ENCODE measurements at regions not wholly inside any gene's neighbourhood (a gene's known extent, or its start where the extent isn't known, plus 50 kb on each side); places are given as distances from the start of the nearest gene placed in this dataset.
A peak's percentile ranks its signal among the peaks of the same experiment; 100 is the strongest.

DNA sequence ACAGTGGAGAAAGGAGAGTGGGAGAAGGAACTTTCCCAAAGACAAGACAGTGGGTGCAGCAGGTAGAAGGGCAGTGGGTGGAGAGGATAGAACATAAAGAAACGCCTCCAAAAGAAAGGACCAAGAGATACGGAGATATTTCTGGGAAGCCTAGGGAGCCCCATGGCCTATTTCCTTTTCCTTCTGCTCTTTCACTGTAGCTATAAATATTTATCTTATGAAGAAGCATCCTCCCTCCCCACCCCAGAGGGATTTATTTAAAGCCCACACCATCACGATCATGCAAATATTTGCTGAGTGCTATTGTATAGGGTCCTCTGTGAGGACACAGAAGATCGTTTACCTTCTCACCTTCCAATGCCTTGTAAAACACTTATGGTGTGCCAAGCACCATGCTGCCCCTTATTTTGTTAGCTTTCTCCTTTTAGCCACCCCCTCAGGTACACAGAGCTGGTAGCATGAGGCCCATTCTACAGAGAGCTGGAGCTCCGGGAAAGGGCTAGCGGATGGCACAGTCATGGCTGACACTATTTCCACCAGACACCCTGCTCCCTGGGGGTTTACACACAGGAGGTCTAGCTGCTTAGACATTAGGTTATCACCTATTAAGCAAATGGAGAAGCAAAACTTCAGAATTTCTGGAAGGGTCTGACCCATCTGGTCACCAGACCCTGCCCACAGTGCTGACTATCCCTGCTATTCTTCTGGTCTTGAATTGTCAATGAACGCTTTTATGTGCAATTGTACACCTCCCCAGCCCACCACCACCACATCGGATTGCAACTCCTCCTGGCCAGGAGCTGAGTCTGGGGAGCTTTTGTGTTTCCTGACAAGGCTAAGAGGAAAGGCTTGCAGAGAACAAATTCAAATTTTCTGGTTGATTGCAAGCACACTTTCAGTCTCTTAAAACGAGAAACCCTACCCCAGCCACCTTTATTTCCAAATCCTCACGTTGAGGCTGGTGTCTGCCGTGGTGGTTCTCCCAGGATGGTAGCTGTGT is 91.8 kb upstream of the KLF7 start:
- DNase-seq = no peak

DNA sequence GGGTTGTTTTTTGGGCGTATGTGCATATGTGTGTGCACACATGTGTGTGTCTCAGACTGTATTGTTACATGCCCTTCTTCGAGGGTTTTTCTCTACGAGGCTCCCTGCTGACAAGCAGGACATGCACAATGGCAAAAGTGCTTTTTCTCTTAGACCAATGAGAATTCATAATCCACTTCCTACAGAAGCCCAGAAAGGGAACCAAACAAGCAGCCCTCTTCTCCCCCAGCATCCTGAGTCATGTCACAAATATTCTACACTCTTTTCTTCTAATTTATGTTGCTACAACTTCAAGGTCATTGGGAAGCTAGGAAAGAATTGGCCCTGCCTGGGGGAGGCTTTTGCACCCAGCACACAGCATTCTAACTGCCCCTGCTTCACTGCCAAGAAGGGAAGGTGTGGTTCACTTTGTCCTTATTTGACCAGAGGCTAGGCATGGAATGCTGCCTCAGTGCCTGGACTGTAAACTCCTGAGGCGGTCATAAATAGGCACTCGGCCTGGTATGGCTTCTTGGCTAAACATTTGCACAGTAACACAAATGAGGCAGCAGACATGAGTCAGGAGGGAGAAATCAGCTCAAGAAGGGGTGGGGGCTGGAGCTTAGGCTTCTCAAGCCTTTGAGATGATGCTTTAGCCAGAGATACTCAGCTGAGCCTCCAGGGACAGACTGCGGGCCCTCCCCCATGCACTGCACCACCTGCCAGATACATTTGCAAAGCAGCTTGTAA is 92.7 kb upstream of the KLF7 start:
- DNase-seq = peak; percentile 100

DNA sequence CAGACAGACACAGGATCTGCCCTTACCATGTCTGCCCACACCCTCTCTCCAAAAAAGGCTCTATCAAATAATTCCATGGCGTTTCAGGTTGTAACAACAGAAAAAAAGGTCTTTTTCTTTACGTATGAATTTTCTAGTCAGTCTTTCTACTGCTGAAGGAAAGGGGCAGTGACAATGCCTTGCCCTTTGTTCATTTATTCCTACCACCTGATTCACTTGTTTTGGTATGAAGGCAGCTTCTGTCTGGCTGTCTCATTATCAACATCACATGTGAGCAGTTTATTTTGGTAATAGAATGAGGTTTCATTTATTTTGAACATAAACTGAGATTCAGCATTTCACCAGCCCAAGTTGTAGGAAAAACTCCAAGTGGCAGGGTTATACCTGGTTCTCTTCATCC is 94.3 kb upstream of the KLF7 start:
- DNase-seq = no peak

DNA sequence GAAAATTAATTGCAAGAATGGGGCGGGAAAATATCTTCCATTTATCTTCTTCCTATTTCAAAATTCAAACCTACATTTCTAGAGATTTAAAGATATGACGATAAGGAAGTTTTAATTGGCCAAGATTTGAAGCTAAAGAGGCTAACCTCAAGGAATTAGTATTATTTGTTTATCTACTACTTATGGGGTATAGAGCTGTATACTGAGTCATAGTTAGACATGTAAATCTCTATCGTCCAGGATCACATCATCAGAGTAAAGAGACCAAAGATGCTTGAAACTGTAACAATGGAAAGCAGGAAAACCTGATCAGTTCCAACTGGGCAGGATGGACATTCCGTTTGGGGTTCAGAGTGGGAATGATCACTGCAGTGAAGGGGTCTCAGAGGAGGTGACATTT is 95.2 kb upstream of the KLF7 start:
- no peak for DNase-seq

DNA sequence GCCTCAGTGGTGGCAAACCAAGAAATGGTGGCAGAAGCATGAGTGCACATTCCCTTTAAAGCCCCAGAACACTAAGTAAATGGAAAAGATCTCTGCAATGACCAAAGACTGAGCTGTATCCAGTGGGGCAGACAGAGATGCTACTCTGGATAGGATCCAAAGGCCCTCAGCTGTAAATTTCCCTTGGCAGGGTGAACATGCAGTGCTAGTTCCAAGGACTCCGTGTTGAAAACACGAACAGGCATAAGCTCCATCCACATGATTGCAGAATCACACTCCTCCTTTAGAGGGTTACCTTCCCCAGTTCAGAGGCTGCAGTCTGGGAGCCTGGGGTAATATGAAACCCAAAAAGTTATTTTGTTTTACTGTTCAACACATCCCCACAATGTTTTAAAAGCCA is 98.6 kb upstream of the KLF7 start:
- no peak for DNase-seq

DNA sequence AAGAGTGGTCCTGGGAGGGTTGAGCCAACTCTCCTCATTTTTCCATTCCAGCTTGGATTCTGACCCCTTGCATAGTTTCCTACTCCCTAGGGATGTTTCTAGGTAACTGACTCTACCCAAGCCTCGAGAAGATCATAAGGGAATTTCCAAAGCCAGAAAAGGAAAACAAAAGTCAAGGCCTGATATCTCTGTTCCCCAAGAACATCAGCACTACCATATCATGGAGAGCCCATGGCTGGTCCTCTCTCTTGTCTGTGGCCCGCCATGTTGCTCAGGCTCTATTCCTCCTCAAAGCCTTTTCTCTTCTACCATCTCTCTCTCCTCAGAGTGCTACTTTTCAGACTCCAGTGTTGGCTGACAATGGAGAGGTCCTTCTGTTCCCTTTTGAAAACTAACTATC is 99.6 kb upstream of the KLF7 start:
- no peak for DNase-seq

DNA sequence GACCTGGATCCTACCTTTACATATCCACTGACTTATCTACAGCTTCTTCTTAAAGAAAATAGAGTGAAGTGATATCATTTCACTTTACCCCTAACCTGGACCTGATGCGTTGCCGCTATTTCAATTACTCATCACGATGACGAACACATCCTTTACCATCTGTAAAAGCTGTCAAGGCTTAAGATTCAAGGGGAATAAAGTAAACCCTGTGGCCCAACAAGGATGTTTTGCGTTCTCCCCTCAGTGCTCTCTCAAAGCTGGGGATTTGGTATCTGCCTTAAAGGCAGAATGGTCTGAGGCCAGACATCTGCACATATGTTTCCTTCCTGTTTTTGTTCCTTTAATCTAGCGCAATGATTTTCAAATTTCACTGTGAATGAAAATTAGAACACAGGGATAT is 100.1 kb upstream of the KLF7 start:
- DNase-seq = no peak

DNA sequence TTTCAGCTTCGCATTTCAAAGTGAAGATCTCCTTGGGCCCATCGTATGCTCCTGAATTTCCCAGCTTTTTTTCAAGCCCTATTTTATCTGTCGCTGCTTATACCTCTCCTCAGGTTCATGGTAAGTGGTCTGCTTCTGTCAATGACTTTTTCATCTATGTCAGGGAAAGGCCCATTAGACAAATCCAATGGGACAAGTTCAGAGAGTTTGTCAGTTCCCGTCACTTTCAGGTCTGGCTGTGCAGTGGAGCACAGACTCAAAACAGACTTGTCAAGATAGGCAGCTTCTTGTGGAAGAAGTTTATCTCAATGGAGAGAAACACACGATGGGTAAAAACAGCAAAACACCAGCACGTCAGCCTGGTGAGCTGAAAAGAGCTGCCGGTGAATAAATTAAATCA is 100.9 kb upstream of the KLF7 start:
- no peak for DNase-seq

DNA sequence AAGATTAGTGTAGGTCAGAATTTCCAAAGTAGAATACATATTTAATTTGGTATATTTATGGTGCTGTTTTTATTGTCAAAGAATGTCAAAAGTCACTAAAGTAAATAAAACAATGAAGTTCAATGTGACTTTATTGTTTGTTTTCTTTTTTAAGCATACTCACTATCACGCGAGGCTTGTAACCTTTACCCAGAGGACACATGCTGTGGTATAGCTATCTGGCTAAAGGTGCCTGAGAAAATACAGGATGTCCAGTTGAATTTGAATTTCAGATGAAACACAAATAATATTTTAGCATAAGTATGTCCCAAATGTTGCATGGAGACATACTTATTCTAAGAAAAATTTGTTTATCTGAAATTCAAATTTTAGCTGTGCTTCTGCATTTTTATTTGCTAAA is 103.3 kb upstream of the KLF7 start:
- no peak for DNase-seq

DNA sequence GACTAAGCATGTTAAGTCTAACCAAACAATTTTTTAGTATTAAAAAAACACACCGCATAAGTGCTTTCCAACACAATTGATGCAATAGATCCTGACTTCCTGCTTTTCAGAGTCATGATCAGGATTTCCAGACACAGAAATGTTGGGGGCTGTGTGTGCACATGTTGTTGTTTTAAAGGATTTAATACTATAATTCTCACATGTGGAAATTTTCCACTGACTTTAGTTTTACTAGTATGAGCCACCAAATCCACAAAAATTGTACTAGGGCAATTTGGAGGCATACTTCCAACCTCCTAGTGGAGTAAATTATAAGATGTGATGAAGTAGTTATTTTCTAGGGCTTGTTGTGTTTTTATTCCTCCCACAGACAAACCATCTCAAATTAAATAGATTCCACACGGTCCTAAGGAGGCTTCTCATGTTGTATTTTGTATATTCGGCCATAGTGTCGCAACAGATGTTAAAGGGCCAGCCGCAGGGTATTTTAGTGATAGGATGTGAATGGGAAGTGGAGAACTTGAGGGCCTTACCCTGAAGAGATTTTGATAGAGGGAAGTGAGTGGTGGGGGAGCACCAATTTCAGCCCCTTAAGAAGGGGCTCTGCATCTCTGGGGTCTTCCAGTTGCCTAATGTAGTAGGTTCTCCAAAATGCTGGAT is 108.9 kb upstream of the KLF7 start:
- DNase-seq = no peak

DNA sequence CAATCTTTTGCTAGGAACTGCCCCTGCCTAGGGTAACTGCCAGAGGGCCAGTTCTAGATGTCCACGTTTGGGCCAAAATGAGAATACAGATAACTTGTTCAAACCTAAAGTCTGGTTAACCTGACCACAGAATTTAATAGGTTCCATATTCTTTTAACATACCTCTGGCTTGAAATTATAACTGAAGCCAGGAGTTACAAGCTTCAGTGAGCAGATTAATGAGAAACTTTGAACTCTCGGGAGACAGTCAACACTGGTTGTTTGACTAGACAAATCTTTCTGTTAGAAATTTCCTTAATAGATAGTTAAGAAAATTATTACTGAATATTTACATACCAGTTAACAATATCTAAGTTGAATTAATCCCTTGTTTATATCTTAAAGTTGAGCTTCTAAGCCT is 110.0 kb upstream of the KLF7 start:
- no peak for DNase-seq

DNA sequence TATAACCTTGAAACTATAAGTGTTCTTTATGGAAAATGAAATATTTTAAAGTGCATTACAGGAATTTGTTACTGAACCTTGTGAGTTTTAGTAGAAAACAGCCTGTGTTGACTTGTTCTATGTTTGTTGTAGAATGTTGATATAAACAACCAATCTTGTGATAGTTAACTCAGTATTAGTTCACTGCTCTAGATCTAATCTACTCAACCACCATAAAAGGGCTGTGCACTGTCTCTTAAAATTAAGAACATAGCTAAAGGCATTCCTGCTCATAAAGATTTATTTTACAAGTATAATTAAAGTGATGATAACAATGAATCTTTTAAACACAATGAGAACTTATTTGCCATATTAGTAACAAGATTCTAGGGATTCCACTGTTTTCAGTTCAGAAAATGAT is 110.5 kb upstream of the KLF7 start:
- DNase-seq = no peak

DNA sequence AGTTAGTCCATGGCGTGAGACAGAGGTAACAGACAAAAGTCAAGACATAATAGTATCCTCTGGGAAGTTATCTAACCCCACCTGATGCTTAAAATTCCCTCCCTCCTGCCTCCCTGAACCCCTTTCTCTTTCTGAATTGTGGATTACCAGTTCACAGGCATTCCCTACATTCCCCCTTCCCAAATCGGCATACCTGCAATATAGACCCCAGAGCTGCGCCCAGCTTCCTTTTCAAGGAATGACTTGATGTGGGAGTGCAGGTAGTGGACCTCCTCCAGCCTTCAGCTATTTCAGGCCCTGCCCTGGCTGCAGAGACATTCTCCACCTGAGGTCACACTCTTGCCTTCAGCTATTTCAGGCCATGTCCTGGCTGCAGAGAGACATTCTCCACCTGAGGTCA is 111.1 kb upstream of the KLF7 start:
- DNase-seq = no peak

DNA sequence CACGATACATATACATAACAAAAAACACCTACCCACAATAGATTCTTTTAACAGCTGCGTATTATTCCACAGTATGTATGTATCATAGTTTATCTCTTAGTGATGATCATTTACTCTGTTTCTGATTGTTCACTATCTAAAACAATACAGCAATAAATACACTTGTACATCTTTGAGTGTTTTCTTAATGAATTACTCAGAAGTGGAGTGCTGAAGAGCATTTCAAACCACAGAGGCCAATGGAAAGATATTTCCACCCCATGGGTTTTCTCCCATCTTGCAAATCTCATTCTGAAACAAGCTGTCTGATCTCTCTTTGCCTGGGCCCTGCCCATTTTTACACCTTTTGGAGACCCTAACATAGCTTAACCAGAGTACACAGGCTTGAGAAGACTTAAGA is 113.8 kb upstream of the KLF7 start:
- no peak for DNase-seq

DNA sequence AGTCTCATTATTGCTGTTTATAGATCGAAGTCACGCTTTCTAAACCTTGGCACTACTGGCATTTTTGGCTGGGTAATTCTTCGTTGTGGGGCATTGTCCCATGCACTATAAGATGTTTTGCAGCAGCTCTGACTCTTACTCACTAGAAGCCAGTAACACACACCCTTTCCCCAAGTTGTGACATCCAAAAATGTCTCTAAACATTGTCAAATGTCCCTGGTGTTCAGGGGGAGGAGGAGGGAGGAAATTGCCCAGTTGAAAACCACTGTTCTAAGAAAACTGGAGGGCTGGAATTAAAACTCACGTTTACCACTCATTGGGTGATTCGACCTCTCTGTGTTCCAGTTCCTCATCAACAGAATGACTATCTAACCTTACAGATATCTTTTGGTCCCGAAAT is 115.7 kb upstream of the KLF7 start:
- no peak for DNase-seq

DNA sequence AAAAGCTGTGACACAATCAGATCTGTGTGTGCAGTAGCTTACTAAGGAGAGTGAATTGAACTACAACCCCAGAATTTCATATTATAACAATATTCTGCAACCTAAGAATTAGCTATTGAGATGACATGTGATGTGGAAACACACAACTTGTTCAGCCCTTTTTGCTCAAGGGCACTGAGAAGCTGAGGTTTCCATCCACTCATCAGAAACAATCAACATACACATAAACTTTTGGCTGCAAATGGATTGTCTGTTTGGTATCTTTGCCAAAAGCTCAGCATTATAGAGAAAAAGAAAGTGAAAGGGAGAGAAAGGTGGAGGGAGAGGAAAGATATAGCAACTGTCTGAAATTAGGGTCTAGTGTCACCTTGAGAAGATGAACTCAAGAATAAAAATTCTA is 117.2 kb upstream of the KLF7 start:
- no peak for DNase-seq

DNA sequence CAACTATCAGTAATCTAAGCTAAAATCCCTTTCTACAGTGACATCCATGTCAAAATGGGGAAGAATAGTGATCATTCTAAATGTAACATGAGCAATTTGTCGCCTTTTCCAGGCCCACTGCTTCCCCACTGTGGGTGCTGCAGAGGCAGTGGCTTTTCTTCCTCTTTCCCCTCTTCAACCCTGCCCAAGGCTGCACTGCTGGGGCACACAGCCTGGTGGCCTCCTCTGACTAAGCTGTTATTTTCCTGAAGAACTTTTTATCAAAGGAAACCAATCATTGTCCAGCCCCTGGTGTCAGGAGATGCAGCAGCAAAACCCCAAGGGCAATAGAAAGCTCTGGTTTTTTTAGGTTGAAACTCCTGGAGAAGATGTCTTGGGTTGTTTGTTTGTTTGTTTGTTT is 117.6 kb upstream of the KLF7 start:
- no peak for DNase-seq

DNA sequence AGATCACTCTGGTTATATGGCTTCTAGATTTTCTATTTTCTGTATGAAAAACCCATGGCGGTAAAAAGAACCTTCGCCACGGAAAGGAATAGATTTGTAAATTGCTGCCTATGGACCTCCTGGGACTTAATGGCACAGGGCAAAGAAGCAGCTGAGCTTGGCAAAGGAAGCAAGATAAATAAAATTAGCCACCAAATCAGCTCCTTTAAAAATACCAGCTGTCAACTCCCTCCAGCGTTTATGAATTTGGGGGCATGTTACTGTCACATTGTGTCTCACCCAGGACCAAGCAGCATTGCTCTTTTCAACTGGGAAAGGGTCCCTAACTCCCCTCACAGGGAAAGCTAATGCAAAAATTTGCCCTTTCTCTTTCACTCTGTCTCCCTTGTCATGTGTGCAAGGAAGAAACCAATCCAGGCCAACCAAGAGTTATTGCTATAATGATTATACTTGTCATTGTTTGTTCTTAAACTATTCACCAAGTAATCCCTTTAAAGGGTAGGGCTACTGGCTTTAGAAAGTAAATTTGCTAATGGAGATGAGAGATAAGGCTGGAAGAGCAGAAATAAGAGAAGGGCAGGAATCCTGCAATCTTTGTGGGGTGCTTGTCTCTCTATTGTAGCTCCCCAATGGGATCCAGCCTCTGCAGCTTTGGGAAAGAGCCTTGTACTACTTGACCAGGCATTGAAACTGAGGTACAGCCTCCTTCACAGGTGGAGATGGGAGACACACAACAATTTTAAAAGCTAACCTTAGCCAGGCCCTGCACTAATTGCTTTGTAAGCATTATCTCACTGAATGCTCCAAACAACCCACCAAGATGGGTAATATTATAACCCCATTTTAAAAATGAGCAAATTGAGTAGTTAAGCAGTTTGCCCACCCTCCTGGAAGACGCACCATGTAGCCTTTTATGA is 119.1 kb upstream of the KLF7 start:
- no peak for DNase-seq

DNA sequence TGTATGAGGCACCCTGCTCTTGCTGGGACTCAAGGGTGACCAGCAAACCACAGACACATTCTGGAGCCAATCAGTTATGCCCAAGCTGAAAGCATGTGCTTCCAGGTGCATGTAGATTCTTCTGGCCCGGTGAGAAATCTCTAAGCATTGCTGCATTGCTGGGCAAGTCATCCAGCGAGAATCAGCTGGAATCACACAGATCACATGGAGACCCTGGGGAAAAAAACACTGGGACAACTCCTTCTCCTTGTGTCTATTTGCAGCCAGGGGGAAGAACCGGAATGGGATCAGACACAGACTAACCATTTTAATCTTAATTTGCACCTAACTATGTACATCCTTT is 119.7 kb upstream of the KLF7 start:
- DNase-seq = no peak

DNA sequence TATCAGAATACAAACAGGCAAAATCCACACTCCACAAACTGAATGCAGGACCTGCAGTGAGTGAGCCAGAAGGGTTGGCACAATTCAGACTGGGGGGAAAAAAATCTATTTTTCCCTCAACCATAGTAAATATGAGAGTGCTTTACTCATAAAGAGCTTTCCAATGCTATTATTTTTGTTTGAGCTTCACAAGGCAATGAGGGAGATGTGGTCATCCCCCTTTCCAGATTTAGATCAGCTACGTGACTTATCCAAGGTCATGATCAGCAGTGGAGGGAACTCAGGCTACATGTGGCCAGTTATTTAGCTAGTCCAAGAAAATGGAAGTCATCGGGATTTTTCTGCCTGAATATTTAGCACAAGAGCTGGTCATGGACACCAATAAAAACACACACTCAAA is 120.4 kb upstream of the KLF7 start:
- DNase-seq = no peak

DNA sequence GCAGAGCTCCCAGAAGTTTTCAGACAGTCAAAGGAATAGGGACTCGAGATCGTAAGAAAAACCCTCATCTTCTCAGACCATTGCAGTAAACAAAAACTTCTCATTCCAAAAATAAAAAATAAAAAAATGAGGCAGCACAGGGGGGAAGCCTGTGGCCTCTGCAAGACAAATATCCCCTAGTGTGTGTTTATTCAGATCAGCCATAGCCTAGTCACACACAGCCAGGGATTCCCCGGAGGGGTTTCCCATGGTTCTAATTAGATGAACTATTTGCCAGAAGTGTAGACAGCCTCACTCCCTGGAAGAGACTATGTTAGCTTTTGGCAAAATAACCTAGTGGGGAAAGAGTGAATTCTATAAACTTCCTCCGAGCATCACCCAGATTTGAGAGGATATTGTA is 122.9 kb upstream of the KLF7 start:
- DNase-seq = no peak

DNA sequence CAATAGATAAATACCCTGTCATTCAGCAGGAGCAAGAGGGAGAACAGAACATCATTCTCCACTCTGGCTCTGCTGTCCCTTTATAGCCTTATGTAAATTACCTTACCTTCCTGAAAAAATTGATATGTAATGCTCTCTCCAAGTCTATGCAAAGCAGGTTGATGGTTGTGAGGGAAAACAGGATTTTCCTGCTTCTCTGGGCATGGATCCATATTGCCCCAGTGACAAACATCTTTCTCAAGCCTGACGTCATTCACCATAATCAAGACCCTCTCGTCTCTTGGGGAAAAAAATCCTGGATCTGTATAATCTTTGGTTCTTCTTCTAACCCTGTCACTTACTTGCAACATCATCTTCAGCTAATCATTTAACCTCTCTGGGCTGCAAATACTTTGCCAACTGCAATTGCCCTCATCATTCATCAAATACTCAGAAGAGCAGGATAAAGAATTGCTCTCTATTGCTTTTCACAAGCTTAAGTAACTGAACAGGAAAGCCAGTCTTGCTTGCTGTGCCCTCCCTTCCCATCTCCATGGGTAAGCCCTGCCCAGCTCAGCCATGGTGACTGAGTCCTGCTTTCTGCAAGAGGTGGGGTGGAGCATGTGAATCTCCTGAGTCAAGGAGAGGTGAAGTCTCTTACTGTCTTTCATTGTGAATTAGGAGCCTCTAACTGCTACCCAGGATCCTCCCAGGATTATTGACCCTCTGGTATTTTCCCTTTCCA is 123.7 kb upstream of the KLF7 start:
- DNase-seq = no peak

Data from kidney glomerular epithelial cell (primary cell).